Activated CD4-positive, alpha-beta T cell treated with anti-CD3 and anti-CD28 coated beads, Interleukin-10, Interleukin-2, amounts not matched to agents 100 ng/mL and 50 ng/mL, durations not matched to agents 16 hours and 8 hours (primary cell): ENCODE measurements at regions not wholly inside any gene's neighbourhood (a gene's known extent, or its start where the extent isn't known, plus 50 kb on each side); places are given as distances from the start of the nearest gene placed in this dataset.
"Not testable (repeated sequence)": the region's sequence is repeated elsewhere in the genome, so short reads cannot be mapped to it uniquely, and the experiment has no call there.

Experiments
- DNase-seq: peaks from one replicate; pipeline ENCODE4 v3.0.0-alpha.2; 2020

GRCh38 chr7:76971201-76971600 is 61.0 kb downstream of the SPDYE17 start:
- DNase-seq = not testable (repeated sequence)

GRCh38 chr7:76969892-76970291 is 62.3 kb downstream of the SPDYE17 start:
- DNase-seq = not testable (repeated sequence)

GRCh38 chr7:76965731-76966548 is 66.2 kb downstream of the SPDYE17 start:
- not testable (repeated sequence) for DNase-seq

GRCh38 chr7:76964050-76964449 is 68.1 kb downstream of the SPDYE17 start:
- not testable (repeated sequence) for DNase-seq

- DNase-seq = not testable (repeated sequence)
Observed at GRCh38 chr7:76963061-76963460, 69.1 kb downstream of the SPDYE17 start.

GRCh38 chr7:76960400-76960986 is 71.7 kb downstream of the SPDYE17 start:
- not testable (repeated sequence) for DNase-seq

- not testable (repeated sequence) for DNase-seq
Observed at GRCh38 chr7:76959573-76960399, 72.4 kb downstream of the SPDYE17 start.

GRCh38 chr7:76956531-76956930 is 75.6 kb downstream of the SPDYE17 start:
- DNase-seq = not testable (repeated sequence)

GRCh38 chr7:76955124-76955523 is 77.0 kb downstream of the SPDYE17 start:
- not testable (repeated sequence) for DNase-seq

- DNase-seq = peak; percentile 39
Observed at GRCh38 chr7:76944603-76945002, 87.6 kb downstream of the SPDYE17 start.

- DNase-seq = peak; percentile 11
Observed at GRCh38 chr7:76941809-76942765, 90.1 kb downstream of the SPDYE17 start.

GRCh38 chr7:76937781-76938180 is 94.4 kb downstream of the SPDYE17 start:
- not testable (repeated sequence) for DNase-seq

GRCh38 chr7:76937330-76937729 is 94.8 kb downstream of the SPDYE17 start:
- not testable (repeated sequence) for DNase-seq

- not testable (repeated sequence) for DNase-seq
Observed at GRCh38 chr7:76936346-76936745, 95.8 kb downstream of the SPDYE17 start.

GRCh38 chr7:76934711-76935110 is 97.5 kb downstream of the SPDYE17 start:
- DNase-seq = not testable (repeated sequence)

GRCh38 chr7:76932957-76933356 is 99.2 kb downstream of the SPDYE17 start:
- DNase-seq = peak; percentile 48

- DNase-seq = not testable (repeated sequence)
Observed at GRCh38 chr7:76931441-76931840, 100.7 kb downstream of the SPDYE17 start.

GRCh38 chr7:76930416-76930815 is 101.7 kb downstream of the SPDYE17 start:
- not testable (repeated sequence) for DNase-seq

- DNase-seq = not testable (repeated sequence)
Observed at GRCh38 chr7:76928751-76929150, 103.4 kb downstream of the SPDYE17 start.

GRCh38 chr7:76927741-76928393 is 104.3 kb downstream of the SPDYE17 start:
- not testable (repeated sequence) for DNase-seq

GRCh38 chr7:76926416-76926815 is 105.7 kb downstream of the SPDYE17 start:
- DNase-seq = not testable (repeated sequence)
